SK-N-MC (cell line): ENCODE measurements at regions not wholly inside any gene's neighbourhood (a gene's known extent, or its start where the extent isn't known, plus 50 kb on each side); places are given as distances from the start of the nearest gene placed in this dataset.

Experiments used
- EZH2 ChIP-seq: fragments of 200-600 bp; sonication (generic); IDR thresholded peaks from one replicate; pipeline ENCODE4 v1.6.1; 2017; ENCODE audit warnings: antibody characterized with exemption
- FOXP2 ChIP-seq: optimal IDR thresholded peaks from 2 replicates; pipeline ENCODE3; 2011; ENCODE audit warnings: mild to moderate bottlenecking, moderate library complexity; ENCODE audit not compliant: insufficient read depth; ENCODE audit errors: extremely low read length, control extremely low read depth
- POLR2AphosphoS5 ChIP-seq: IDR thresholded peaks from 2 replicates; pipeline ENCODE4 v1.6.1; 2012; ENCODE audit warnings: mild to moderate bottlenecking, low read depth, low read length, borderline replicate concordance

DNA sequence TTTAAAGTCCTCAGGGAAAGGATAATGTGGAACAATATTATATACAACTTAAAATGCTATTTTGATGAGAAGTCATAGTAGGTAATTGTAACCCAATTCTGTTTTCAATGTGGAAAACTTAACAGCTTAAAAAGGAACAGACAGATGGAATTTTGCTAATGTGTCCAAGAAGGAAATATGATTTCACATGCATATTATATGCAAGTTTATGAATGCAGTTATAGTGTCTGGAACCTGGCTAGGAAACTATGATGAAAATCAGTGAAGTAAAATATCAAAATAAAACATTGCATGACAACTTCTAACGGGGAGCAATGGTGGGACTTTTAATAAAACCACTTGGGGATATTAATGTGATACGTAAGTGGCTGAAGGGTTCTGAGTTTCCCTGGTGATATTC lies 152.6 kb upstream of the HAND2 start:
- no peak for TF ChIP-seq POLR2AphosphoS5
- TF ChIP-seq FOXP2: no peak
- TF ChIP-seq EZH2: no peak
